GM10266 (cell line): ENCODE measurements at regions not wholly inside any gene's neighbourhood (a gene's known extent, or its start where the extent isn't known, plus 50 kb on each side); places are given as distances from the start of the nearest gene placed in this dataset.

Experiments
- DNase-seq: peaks from one replicate; pipeline ENCODE4 v3.0.0; 2012; ENCODE audit errors: extremely low spot score
- TF ChIP-seq, protein P1 (sequence below): IDR thresholded peaks from 2 replicates; pipeline ENCODE4 v1.5.1; 2012; ENCODE audit warnings: mild to moderate bottlenecking, low read depth; ENCODE audit not compliant: control insufficient read depth, insufficient read depth; ENCODE audit errors: missing control alignments

DNA sequence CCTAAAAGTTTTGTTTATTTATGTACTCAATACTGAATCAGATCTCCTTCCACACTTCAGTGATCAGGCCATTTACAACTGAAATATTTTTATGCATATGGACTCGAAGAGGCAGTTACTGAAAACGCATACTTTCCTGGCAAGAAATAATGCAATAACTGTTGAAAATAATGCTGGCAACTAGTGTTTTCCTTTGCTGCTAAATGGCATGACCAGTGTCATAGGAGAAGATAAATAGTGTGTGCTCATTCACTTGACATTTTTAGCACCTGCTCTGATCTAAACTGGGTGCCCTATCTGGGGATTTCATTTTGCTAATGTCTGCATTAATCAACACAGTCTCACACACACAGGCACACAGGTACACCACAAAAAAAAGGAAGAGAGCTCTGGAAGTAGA lies 695.2 kb downstream of the TUSC7 start:
- DNase-seq, result no peak
- TF ChIP-seq, protein P1, sequence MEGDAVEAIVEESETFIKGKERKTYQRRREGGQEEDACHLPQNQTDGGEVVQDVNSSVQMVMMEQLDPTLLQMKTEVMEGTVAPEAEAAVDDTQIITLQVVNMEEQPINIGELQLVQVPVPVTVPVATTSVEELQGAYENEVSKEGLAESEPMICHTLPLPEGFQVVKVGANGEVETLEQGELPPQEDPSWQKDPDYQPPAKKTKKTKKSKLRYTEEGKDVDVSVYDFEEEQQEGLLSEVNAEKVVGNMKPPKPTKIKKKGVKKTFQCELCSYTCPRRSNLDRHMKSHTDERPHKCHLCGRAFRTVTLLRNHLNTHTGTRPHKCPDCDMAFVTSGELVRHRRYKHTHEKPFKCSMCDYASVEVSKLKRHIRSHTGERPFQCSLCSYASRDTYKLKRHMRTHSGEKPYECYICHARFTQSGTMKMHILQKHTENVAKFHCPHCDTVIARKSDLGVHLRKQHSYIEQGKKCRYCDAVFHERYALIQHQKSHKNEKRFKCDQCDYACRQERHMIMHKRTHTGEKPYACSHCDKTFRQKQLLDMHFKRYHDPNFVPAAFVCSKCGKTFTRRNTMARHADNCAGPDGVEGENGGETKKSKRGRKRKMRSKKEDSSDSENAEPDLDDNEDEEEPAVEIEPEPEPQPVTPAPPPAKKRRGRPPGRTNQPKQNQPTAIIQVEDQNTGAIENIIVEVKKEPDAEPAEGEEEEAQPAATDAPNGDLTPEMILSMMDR, result no peak

DNA sequence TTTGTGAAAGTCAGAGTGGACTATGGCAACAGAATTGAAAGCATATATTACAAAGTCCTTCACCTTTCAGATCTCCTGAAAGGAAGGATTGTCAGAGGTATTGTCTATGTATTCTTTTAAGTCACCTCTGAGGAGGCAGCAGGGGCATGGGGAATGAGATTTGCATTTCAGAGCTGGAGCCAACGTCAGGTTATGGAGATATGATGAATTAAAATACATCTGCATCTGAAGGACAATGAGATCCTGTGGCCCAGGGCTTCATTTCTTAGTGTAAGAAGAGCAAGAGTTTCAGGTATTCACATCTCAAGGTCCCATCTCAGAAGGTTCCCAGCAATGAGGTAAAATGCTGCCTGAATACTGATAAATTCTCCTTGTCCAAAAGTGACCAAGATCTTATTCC lies 695.8 kb downstream of the TUSC7 start:
- DNase-seq, result no peak
- TF ChIP-seq, protein P1, result no peak

DNA sequence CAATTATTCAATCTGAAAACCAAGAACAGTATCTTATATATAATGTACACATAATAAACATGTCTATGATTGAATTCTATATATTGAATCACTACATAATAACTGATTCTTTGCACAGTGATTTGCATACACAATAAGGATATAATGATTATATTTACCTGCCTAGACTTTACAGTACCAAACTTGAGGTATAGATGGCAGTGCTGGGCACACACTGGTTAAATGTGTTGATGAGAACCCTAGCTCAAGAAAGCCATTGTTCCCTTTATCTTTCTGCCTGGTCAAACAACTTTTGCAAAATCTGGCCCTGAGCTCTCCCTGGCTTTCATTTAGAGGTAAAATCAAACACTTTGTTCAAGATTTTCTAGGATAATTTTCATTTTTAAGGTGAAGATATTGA lies 697.7 kb downstream of the TUSC7 start:
- TF ChIP-seq, protein P1, result peak; percentile 26
- peak; percentile 5 for DNase-seq

DNA sequence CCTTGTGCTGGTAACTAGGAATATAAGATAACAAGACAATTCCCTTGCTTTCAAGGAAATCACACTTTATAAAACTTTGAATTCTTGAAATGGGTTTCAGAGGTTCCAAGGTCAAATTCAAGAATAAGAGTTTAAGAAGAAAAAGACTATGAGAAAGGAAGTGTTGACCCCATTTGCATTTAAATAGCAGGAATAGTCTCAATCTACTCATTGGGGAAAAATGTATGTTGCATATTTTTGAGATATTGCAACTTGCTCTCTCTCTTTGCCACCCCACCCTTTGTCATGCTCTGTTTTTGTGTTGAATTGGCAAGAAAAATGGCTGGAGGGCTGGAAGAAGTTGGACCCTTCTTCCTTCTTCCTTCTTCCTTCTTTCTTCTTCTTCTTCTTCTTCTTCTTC lies 699.2 kb downstream of the TUSC7 start:
- TF ChIP-seq, protein P1, result no peak

DNA sequence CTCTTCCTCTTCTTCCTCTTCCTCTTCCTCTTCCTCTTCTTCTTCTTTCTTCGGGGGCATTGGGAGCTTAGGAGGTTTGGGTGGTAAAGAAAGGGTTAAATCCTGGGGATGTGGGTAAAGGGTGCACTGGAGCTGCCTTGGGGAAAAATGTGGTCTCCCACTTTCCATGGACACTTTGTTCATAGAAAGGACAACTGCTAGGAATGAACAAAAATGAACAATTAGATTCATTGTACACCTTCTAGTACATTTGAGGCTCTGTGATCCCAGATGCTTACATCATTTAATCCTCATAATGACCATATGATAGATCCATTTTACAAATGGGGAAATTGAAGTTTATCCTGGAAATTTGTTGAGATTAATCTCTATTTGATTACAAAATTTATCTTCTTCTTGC lies 699.7 kb downstream of the TUSC7 start:
- TF ChIP-seq, protein P1, result no peak

More for the DNA sequence above, 699.2 kb downstream of the TUSC7 start:
- DNase-seq, result no peak

DNA sequence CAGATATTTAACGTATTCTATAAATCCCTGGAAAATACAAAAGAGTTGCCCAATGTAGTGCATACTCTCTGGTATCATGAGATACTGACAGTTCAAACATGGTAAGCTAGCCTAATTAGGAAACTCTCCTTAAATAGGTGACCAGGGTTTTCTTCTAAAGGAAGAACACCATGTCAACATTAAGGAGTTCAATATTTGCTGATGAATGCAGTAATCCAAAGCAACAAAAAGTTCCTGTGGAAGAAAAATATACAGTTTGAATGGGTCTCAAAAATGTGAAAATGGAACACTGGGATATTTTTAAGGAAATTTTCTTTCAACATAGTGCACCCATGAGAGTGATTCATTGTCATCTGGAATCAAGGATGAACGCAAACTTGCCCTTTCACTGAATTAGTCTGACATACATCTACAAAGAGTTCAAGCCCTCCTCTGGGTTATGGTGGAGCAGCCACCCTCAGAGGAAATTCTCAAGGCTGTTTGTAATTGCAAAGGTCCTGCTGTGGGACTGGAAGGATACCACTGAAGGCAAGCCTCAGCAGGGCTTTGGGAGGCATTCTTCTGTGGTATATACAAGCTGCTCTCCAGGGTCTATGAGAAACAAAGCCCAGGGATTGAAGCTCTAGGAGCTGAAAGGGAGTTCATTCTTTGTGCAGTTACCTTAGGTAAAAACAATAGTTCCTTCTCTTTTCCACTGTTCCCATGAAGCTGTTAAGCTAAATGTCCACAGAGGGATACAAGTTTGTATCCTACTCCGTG lies 700.3 kb downstream of the TUSC7 start:
- no peak for DNase-seq
- TF ChIP-seq, protein P1, result no peak

More for the DNA sequence above, 699.7 kb downstream of the TUSC7 start:
- DNase-seq, result no peak

DNA sequence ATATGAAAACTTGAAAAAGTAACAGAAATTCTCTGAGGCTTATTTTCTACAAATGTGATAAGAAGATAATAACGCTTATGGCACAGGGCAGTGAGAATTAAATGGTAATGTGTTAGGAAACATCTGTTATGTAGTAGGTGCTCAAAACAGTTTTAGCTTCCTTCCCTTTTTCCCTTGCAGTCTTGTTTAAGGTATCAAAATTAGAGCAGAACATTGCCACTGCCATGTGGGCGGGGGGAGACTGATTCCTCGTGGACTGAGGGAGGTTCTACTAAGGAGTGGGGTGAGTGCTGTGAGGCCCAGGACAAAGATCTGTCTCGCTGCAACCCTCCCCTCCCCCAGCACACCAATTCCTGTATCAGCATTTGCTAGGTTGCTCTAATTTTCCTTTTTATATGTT lies 702.4 kb downstream of the TUSC7 start:
- no peak for DNase-seq
- TF ChIP-seq, protein P1, result no peak
